ENCODE measurements at regions not wholly inside any gene's neighbourhood (a gene's known extent, or its start where the extent isn't known, plus 50 kb on each side); places are given as distances from the start of the nearest gene placed in this dataset.

- TF ChIP-seq RFX5 (IDR thresholded peaks at IDR 0.05; ENCODE audit: borderline replicate concordance, low read depth, low read length): no peak
These were observed 181.8 kb downstream of the TENT5A start (continued) for GRCh38 chr6:81570681-81571080.

Measured in H1 (cell line).